ENCODE measurements at regions not wholly inside any gene's neighbourhood (a gene's known extent, or its start where the extent isn't known, plus 50 kb on each side); places are given as distances from the start of the nearest gene placed in this dataset.

DNA sequence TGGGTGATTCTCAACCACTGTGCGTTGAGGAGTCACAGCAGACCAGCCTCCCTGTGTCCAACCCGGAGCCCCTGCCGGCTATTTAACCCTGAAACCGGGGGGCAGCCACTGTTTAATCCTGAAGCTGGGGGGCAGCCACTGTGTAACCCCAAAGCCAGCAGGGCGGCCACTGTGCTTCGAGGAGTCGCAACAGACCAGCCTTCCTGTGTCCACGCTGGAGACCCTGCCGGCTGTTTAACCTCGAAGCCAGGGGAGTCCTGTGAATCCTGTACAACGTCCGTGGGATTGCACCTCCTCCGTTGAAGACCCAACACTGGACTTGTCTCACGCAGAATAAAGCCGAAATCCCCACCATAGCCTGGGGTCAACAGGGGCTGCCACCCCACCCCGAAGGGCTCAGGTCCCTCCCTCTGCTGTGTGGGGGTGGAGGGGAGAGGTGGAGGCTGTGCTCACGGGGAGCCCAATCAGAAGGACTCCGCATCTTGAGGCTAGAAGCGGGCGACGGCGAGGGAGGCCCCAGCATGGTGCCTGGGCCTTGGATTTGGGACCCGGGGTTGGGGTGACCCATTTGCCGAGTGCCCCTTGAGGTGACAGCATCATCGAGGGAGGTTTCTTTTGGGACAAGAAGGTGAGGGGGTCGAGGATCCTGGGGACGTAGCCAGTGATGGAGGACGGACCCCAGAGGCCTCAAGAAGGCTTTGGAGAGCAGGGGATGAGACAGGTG, 94.9 kb downstream of the ADRA2C start:
- POLR2A ChIA-PET, result no interaction called here
- no peak for DNase-seq (ENCODE audit: extremely low spot score)
- TF ChIP-seq, protein P1, sequence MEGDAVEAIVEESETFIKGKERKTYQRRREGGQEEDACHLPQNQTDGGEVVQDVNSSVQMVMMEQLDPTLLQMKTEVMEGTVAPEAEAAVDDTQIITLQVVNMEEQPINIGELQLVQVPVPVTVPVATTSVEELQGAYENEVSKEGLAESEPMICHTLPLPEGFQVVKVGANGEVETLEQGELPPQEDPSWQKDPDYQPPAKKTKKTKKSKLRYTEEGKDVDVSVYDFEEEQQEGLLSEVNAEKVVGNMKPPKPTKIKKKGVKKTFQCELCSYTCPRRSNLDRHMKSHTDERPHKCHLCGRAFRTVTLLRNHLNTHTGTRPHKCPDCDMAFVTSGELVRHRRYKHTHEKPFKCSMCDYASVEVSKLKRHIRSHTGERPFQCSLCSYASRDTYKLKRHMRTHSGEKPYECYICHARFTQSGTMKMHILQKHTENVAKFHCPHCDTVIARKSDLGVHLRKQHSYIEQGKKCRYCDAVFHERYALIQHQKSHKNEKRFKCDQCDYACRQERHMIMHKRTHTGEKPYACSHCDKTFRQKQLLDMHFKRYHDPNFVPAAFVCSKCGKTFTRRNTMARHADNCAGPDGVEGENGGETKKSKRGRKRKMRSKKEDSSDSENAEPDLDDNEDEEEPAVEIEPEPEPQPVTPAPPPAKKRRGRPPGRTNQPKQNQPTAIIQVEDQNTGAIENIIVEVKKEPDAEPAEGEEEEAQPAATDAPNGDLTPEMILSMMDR (IDR thresholded peaks at IDR 0.05; ENCODE audit: control extremely low read depth, extremely low read depth, low read depth, missing control alignments), result no peak
- CTCF ChIA-PET, result interaction anchor here (0.9 kb wide), 1 partner anchor 48 kb away, joined by 3 read pairs; no protein-coding TSS in a partner anchor

GRCh38 chr4:3861720-3862639, 95.8 kb downstream of the ADRA2C start:
- CTCF ChIA-PET, result no interaction called here
- TF ChIP-seq, protein P1 (IDR thresholded peaks at IDR 0.05; ENCODE audit: control extremely low read depth, extremely low read depth, low read depth, missing control alignments), result no peak
- DNase-seq (ENCODE audit: extremely low spot score), result no peak
- POLR2A ChIA-PET, result no interaction called here

DNA sequence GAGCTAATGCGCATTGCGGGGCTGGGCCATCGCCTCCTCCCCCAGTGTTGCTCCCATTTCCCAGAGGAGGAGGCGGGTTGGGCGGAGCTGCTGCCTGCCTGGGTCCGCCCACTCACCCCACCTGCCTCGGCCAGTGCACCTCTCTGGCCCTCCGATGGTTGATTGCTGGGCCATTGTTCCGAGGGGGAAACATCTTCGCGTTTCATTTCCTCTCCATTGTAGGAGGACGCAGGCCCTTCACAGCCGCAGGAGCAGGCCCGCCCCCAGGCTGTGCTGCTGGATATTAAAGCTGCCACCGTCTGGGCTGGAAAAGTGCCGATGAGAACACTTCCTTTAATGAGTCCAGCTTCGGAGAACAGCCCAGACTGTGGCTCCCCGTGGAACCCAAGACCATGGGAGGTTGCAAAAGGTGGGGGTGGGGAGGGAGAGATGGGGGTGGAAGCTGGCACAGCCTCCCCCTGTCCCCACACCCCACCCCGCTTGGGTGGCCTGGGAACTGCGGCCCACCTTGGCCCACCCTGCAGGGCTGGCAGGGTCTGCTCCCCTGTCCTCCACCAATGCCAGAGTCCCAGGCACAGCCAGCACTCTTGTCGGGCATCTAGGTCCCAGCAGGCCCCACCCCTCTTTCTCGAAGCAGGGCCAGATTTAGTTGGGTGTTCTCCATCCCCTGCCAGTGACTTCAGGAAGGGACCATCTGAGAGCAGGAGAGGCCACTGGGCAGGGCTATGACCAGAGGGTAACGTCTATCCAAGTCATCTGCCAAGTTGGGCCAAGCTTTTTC, 96.6 kb downstream of the ADRA2C start:
- ChIA-PET POLR2A (no interaction called here), CTCF (interaction anchor here (2.0 kb wide), 1 partner anchor 16 kb away, joined by 5 read pairs; no protein-coding TSS in a partner anchor)

DNA sequence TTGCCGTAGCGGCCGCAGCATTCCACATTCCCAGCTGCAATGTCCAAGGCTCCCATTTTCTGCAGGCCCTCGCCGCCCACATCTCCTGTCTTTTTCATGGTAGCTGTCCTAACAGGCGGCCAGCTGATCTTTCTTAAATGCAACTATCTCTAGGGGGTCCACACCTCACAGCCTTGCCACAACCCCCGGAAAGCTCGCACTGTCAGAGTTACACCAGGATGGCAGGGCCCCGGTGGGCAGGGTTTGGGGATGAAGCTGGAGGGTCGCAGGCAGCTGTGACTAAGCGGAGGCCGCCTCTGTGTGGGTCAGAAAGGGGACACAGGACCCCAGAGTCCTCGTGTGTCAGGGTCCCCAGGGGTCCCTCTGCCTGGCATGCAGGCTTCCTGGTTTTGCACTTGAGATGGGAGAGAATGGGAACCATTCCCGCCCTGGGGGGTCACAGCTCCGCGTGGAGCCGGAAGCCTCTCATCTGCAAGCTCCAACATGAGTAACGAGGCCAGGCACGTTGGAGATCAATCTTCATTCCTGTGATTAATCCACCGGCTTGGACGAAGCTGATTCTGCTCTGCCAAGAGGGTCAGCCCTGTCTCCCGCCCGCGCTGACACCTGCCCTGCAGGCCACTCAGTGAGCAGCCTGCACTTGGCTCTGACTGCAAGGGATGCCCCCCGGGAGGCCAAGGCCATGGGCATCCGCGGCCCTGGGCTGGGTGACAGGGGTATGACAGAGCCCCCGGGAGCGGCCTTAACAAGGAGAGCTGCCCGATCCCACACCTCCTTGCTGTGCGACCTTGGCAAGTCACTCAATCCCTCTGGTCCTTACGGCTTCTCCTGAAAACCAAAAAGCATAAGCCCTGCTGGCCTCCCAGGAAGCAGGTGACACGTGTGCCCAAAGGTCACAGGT, 97.9 kb downstream of the ADRA2C start:
- no peak for DNase-seq (ENCODE audit: extremely low spot score)
- CTCF ChIA-PET, result interaction anchor here (2.0 kb wide), 1 partner anchor 15 kb away, joined by 5 read pairs; no protein-coding TSS in a partner anchor
- POLR2A ChIA-PET, result no interaction called here
- TF ChIP-seq, protein P1 (IDR thresholded peaks at IDR 0.05; ENCODE audit: control extremely low read depth, extremely low read depth, low read depth, missing control alignments), result no peak

More for the DNA sequence above, 96.6 kb downstream of the ADRA2C start:
- peak; percentile 51 for DNase-seq (ENCODE audit: extremely low spot score)
- TF ChIP-seq, protein P1 (IDR thresholded peaks at IDR 0.05; ENCODE audit: control extremely low read depth, extremely low read depth, low read depth, missing control alignments), result no peak

GRCh38 chr4:3864742-3865721, 98.8 kb downstream of the ADRA2C start:
- TF ChIP-seq, protein P1 (IDR thresholded peaks at IDR 0.05; ENCODE audit: control extremely low read depth, extremely low read depth, low read depth, missing control alignments), result no peak
- no peak for DNase-seq (ENCODE audit: extremely low spot score)
- CTCF ChIA-PET, result interaction anchor here (2.0 kb wide), 1 partner anchor 14 kb away, joined by 5 read pairs; no protein-coding TSS in a partner anchor
- POLR2A ChIA-PET, result no interaction called here
